Activated naive CD4-positive, alpha-beta T cell treated with anti-CD3 and anti-CD28 coated beads, Interleukin-2, amount 50 U/mL, for 24 hours (primary cell): ENCODE measurements at regions not wholly inside any gene's neighbourhood (a gene's known extent, or its start where the extent isn't known, plus 50 kb on each side); places are given as distances from the start of the nearest gene placed in this dataset.

Experiments
- H3K27ac Mint-ChIP-seq: one replicate; pipeline ENCODE4 v1.8.0; 2021; ENCODE audit warnings: mild to moderate bottlenecking, mixed read lengths
- H3K27me3 Mint-ChIP-seq: one replicate; pipeline ENCODE4 v1.8.0; 2021; ENCODE audit warnings: mixed read lengths
- H3K36me3 Mint-ChIP-seq: one replicate; pipeline ENCODE4 v1.8.0; 2021; ENCODE audit warnings: mixed read lengths
- H3K4me1 Mint-ChIP-seq: one replicate; pipeline ENCODE4 v1.8.0; 2021; ENCODE audit warnings: mixed read lengths
- H3K4me3 Mint-ChIP-seq: one replicate; pipeline ENCODE4 v1.8.0; 2021; ENCODE audit warnings: mild to moderate bottlenecking, mixed read lengths
- H3K9me3 Mint-ChIP-seq: one replicate; pipeline ENCODE4 v1.8.0; 2021; ENCODE audit warnings: mixed read lengths

DNA sequence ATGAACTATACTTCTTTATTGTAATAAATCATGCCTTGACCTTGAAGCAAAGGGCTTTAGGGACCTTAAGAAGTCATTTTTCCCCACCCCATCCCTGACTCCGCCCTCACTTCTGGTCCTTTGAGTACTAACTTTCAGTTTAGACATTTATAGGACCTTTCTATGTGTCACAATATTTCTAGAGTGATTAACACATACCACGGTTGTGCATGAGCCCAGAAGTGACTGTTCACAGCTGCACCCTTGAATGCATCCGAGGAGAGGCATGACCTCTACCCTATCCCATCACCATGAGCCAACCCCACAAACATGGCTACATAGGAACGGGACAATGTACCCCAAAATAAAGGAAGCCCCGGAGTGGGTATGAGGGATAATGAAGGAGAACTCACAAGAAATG, 160.3 kb downstream of the HSD17B3 start:
- Mint-ChIP-seq H3K4me3 (no peak overlapping the region), H3K36me3 (no peaks in the 10 kb centered on the region), H3K27me3 (peaks cover 5% of the 10 kb centered on the region), H3K27ac (no peak overlapping the region), H3K9me3 (no peaks in the 10 kb centered on the region), H3K4me1 (peaks cover 5% of the 10 kb centered on the region)

DNA sequence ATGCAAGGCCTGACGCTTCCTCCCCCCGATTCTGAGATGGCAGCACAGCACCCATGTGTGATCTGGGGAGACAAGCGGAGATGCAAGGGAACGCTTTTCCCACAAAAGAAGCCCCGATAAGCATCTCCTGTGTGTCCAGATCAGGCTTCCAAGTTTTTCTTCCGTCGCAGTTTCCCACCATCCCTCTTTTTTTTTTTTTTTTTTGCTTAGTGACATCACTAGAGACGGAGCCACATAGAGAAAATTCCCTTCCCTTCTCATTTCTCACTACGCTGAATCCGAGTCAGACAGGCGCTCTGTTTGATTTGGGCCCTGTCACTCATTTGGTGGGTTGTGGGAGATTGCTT, 160.9 kb downstream of the HSD17B3 start:
- Mint-ChIP-seq H3K27me3 (no peaks in the 10 kb centered on the region), H3K4me3 (no peak overlapping the region), H3K36me3 (no peaks in the 10 kb centered on the region), H3K4me1 (peaks cover 4% of the 10 kb centered on the region), H3K9me3 (no peaks in the 10 kb centered on the region), H3K27ac (no peak overlapping the region)

DNA sequence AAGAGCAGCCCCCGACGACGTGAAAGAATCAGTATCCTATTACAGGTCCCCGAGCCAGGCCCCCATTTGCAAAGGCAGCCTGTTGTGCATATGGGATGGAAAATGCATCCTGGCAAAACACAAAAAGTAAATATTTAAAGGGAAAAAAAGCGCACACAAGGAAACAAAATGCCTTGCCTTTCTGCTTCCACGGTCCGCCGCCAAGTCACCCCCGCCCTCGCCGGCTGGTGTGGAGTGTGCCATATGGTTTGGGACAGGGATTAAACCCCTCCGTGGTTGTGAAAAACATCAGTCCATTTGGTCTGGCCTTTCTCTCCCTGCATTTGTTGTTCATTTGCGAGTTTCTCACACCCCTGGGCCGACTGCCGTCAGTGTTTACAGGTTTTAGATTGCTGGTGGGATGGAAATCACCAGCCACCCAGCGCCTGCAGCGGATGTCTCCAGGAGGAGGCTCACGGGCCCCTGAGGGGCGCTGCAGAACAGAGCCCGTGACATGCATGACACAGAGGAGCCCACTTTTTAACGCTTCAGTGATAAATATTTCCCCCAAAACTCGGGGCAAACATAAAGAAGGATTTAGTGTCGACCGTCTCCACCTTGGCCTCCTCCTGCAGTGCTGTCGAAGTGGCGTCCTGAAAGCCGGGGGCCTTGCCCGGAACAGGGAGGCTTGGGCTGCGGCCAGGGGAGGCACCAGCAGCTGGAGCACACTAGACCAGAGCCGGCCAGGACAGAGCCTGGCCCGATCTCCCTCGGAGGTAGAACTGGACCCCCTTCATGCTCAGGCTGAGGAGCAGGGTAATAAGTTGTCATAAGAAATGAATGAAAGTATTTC, 161.5 kb downstream of the HSD17B3 start:
- Mint-ChIP-seq H3K36me3 (no peaks in the 10 kb centered on the region), H3K4me3 (no peak overlapping the region), H3K27ac (no peak overlapping the region), H3K27me3 (no peaks in the 10 kb centered on the region), H3K4me1 (peaks cover 4% of the 10 kb centered on the region), H3K9me3 (no peaks in the 10 kb centered on the region)

DNA sequence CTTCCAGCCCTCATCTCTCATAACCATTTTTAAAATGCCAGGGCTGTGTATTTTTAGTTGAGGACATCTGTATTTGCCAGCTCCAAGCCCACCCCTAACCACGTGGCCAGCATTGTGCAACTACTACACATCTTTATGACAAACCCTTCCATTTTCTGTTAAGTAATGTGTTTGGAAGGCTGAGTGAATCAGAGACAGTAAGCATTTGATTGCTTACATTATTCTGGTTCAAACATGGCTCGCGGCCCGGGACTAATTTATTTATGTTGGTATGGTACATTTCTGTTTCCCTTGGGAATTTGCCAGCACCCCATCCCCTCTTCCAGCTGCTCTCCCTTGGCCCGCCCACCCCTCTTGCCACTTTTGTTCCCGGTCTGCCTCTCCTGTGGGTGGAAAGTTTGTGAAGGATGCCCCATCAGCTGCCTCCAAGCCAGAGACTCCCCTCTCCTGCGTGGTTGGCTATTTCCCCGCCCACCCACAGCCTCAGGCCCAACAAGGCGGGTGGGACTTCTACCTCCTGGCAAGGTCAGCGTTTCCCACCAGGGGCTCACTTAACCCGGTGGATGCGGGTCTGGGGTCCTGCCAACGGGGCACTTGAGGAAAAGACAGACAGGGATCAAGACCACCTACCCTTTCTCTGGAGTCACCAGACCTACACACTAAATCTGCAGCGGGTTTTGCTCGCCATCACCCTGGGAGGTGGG, 162.2 kb downstream of the HSD17B3 start:
- peaks cover 4% of the 10 kb centered on the region for H3K4me1 Mint-ChIP-seq
- H3K27ac Mint-ChIP-seq, result no peak overlapping the region
- no peaks in the 10 kb centered on the region for H3K36me3 Mint-ChIP-seq
- no peaks in the 10 kb centered on the region for H3K27me3 Mint-ChIP-seq
- no peaks in the 10 kb centered on the region for H3K9me3 Mint-ChIP-seq
- H3K4me3 Mint-ChIP-seq, result no peak overlapping the region

DNA sequence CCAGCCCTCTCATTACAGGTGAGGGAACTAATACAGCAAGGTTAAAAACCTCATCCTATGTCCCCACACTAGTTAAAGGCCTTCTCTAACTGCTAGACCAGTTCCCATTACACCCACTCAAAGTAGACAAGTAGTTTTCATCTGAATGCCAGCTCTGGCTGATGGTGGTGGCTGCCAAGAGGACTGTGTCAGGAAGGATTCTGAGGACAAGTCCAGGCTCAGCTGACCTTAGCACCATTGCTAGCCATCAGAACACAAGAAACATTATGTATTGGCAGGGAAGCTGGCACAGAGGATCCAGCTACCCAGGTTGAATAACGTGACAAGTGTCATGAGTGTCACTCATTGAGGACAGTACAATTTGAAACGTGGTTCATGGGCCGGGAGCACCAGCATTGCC, 163.4 kb downstream of the HSD17B3 start:
- H3K9me3 Mint-ChIP-seq, result peaks cover 3% of the 10 kb centered on the region
- no peaks in the 10 kb centered on the region for H3K27me3 Mint-ChIP-seq
- no peaks in the 10 kb centered on the region for H3K36me3 Mint-ChIP-seq
- peaks cover 4% of the 10 kb centered on the region for H3K4me1 Mint-ChIP-seq
- H3K27ac Mint-ChIP-seq, result no peak overlapping the region
- no peak overlapping the region for H3K4me3 Mint-ChIP-seq

DNA sequence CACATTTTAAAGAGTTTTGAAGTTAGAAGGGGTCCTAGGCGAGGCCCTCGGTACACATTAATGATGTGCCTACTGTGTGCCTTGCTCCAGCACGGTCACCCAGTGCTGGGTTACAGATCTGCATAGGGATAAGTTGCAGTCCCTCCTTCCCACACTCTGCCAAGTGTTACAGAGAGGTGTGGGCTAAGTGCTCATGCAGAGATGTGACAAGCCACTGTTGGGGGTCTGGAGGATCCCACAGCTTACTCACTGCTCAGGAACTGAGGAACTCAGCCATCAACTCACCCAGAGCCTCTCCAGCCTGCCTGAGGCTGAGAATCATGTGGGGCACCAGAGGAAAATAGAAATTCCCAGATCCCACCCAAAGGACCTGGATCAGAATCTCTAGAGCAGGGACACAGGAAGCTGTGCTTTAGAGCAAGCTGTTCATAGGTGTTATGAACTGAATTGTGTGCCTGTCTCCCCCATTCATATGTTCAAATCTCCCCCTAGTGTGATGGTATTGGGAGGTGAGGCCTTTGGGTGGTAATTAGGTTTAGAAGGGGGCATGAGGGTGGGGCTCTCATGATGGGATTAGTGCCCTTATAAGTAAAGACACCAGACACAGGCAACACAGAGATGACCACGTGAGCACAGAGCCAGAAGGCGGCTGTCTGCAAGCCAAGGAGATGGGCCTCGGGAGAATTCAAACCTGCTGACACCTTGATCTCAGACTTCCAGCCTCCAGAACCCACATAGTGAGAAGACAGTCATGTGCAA, 164.1 kb downstream of the HSD17B3 start:
- no peak overlapping the region for H3K27ac Mint-ChIP-seq
- peaks cover under 1% of the 10 kb centered on the region for H3K36me3 Mint-ChIP-seq
- peaks cover 4% of the 10 kb centered on the region for H3K4me1 Mint-ChIP-seq
- H3K4me3 Mint-ChIP-seq, result no peak overlapping the region
- no peaks in the 10 kb centered on the region for H3K27me3 Mint-ChIP-seq
- H3K9me3 Mint-ChIP-seq, result peaks cover 4% of the 10 kb centered on the region

DNA sequence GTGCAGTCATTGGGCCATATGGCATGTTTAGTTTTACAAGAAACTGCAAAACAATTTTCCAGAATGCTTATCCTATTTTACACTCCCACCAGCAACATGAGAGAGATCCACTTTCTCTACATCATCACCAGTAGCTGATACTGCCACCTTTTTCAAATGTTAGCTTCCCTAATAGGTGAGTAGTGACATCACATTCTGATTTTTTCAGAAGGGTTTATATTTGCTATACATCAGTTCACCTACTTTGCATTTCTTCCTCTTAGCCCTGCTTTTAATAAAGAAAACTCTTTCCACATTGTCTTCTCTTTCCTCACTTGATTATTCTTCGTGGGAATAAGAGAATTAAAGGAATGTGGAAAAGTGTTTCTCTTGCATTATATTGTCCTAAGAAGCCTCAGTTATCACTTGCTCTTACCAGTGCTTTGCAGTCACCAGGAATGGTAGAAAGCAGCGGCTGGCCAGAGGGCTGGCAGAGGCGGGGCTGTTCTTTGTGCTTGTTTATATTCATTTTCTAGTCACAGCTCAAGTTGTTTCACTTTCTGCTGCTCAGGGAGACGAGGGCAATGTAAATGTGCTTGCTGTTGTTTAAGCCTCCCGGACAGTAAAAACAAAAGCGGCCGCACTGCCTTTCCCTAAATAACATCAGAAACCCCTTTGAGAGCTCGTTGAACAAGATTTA, 164.8 kb downstream of the HSD17B3 start:
- H3K27ac Mint-ChIP-seq, result no peak overlapping the region

DNA sequence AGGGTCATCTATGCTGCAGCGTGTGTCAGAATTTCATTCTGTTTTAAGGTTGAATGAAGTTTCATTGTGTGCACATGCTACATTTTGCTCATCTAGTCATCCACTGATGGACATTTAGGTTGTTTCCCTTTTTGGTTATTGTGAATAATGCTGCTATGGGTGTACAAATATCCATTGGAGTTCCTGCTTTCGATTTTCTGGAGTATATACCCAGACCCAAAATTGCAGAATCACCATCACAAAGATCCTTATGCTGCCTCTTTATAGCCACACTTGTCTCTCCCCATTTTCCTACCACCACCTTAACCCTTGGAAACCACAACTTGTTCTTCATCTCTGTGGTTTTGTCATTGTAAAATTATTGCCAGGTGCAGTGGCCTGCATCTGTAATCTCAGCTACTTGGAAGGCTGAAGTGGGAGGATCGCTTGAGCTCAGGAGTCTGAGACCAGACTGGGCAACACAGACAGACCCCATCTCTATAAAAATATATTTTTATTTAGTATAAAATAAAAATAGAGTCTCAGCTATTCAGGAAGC, 166.2 kb downstream of the HSD17B3 start:
- peaks cover 2% of the 10 kb centered on the region for H3K36me3 Mint-ChIP-seq
- H3K27ac Mint-ChIP-seq, result no peak overlapping the region
- H3K27me3 Mint-ChIP-seq, result no peaks in the 10 kb centered on the region
- peaks cover 4% of the 10 kb centered on the region for H3K4me1 Mint-ChIP-seq
- no peak overlapping the region for H3K4me3 Mint-ChIP-seq
- peaks cover 4% of the 10 kb centered on the region for H3K9me3 Mint-ChIP-seq

More for the DNA sequence above, 164.8 kb downstream of the HSD17B3 start:
- Mint-ChIP-seq H3K36me3 (peaks cover 2% of the 10 kb centered on the region), H3K9me3 (peaks cover 4% of the 10 kb centered on the region), H3K4me3 (no peak overlapping the region), H3K27me3 (no peaks in the 10 kb centered on the region), H3K4me1 (peaks cover 4% of the 10 kb centered on the region)

DNA sequence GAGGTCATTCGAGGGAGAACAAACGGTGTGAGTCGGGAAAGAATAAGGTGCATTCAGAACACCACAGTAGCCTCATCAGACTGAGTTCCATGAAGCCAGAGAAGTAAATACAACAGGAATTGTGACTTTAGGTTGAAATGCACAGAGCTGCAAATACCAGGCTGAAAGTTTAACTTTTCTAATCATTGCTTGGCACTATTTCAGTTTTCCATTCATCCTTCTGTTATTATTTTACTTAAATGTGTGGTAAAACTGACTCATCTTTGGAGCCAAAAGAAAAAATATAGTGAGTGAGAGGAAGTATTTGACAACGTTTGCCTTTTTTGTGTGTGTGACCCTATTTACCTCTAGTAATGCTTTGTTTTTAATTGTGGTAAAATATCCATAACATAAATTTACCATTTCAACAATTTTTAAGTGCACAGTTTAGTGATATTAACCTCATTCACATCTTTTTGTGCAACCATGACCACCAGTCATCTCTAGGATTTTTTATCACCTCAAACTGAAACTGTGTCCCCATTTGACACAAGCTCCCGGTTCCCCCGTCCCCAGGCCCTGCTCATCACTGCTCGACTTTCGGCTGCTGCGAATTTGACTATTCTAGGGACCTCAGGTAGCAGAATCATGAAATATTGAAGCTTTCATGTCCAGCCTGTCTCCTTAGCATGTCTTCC, 166.8 kb downstream of the HSD17B3 start:
- peaks cover 4% of the 10 kb centered on the region for H3K4me1 Mint-ChIP-seq
- H3K27ac Mint-ChIP-seq, result no peak overlapping the region
- H3K36me3 Mint-ChIP-seq, result peaks cover 2% of the 10 kb centered on the region
- H3K9me3 Mint-ChIP-seq, result peaks cover 4% of the 10 kb centered on the region
- H3K4me3 Mint-ChIP-seq, result no peak overlapping the region
- no peaks in the 10 kb centered on the region for H3K27me3 Mint-ChIP-seq

DNA sequence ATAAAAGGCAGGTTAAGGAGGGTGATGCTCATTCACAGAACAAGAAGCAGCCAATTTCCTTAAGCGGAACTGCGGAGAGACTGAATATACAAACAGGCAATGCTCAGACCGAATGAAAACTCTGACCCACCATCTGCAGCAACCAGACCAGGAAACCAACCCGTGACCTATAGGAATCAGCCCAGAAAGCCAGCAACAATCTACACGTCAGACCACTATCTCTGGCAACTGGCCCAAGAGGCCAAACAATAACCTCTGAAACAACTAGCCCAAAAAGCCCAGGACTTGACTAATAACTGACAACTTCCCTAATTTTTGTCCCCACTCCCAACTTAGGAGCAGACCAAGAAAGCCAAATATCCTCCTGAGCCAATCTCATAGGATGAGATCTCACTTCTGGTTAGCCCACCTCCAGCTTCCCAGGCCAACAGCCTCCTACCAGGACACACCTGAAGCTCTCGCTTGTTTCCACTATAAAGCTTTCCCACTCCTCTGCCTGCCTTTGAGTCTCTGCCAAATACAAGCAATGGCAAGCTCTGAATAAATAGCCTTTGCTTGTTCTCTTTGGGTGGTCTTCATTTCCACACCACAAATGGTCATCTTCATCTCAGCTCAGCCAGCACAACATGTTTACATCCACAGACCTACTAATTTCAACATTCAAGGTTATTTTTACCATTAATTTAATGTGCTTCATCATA, 168.5 kb downstream of the HSD17B3 start:
- Mint-ChIP-seq H3K9me3 (peaks cover 4% of the 10 kb centered on the region), H3K36me3 (peaks cover 2% of the 10 kb centered on the region), H3K4me1 (peaks cover 4% of the 10 kb centered on the region), H3K4me3 (no peak overlapping the region), H3K27ac (no peak overlapping the region), H3K27me3 (no peaks in the 10 kb centered on the region)

DNA sequence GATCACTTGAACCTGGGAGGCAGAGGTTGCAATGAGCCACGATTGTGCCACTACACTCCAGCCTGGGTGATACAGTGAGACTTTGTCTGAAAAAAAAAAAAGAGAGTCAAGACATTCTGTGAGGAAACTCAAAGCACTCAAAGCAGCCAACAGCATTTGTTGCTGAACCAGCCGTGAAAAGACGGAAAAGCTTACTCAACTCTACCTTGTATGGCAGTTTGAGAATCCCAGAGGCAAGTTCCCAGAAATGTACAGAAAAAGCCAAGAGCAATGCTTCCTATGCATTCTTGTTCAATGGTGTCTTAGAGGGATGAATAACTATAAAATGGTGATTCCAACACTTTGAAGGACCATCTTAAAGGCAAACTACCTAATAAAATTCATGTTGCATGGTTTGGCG, 170.2 kb downstream of the HSD17B3 start:
- Mint-ChIP-seq H3K27me3 (no peaks in the 10 kb centered on the region), H3K4me1 (no peaks in the 10 kb centered on the region), H3K27ac (no peak overlapping the region), H3K36me3 (peaks cover 2% of the 10 kb centered on the region), H3K4me3 (no peak overlapping the region), H3K9me3 (peaks cover 4% of the 10 kb centered on the region)

DNA sequence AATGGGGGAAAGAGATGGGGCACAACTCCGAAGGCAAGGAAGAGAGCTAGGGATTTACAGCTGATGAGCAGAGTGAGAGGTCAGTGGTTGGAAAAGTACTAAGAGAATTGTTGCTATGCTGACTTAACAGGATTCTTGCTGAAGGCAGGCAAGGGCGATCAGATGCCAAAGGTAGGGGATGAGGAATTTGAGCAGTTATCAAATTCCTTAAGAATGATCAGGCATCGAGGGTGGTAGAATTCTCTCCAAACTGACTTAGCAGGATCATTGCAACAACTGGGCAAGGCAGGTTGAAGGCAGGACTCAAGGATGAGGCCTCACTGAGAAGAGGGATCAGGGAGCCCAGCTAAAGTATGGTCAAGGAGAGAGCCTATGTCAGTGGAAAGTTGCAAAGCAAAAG, 171.0 kb downstream of the HSD17B3 start:
- Mint-ChIP-seq H3K9me3 (peaks cover 4% of the 10 kb centered on the region), H3K27ac (no peak overlapping the region), H3K4me1 (no peaks in the 10 kb centered on the region), H3K36me3 (peaks cover 2% of the 10 kb centered on the region), H3K4me3 (no peak overlapping the region), H3K27me3 (no peaks in the 10 kb centered on the region)

DNA sequence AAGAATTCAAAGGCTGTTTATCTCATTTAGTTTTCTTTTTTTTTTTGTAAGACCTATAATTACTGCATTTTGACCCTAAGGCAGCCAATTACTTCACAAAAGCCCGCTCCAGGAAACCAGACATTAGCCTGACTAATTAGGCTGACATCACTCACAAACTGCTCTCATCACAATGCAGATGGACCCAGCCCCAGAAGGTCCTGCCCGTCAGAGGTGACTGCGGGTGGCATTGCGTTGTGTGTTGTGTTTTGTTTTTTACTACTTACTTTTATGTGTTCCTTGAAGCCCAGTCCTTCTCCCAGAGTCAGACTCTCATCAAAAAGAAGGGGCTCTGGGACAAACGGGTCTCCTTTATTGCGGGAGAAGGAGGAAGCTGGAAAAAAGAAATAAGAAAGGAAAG, 172.2 kb downstream of the HSD17B3 start:
- H3K27ac Mint-ChIP-seq, result no peak overlapping the region
- H3K9me3 Mint-ChIP-seq, result peaks cover 4% of the 10 kb centered on the region
- H3K4me1 Mint-ChIP-seq, result no peaks in the 10 kb centered on the region
- H3K4me3 Mint-ChIP-seq, result no peak overlapping the region
- peaks cover 2% of the 10 kb centered on the region for H3K36me3 Mint-ChIP-seq
- no peaks in the 10 kb centered on the region for H3K27me3 Mint-ChIP-seq

DNA sequence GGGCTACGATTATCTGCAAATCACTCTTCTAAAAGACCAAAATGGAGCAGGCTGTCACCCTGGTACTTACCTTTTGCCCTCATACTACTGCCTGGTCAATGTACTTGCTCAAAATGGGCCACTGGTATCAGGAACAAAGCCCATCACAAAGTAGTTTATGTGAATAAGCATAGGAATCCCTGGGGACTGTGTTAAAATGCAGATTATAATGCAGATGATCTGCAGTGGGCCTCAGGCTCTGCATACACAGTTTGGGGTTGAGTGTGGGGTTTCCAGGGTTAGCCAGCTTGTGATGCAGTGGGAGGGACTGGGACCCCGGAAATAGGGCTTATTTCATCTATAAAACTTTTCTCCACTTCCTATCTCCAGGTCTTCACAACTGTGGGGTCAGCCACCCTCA, 173.1 kb downstream of the HSD17B3 start:
- H3K4me3 Mint-ChIP-seq, result no peak overlapping the region
- no peaks in the 10 kb centered on the region for H3K4me1 Mint-ChIP-seq
- peaks cover 4% of the 10 kb centered on the region for H3K9me3 Mint-ChIP-seq
- H3K36me3 Mint-ChIP-seq, result peaks cover 2% of the 10 kb centered on the region
- no peaks in the 10 kb centered on the region for H3K27me3 Mint-ChIP-seq
- peak overlapping the region; percentile 0 for H3K27ac Mint-ChIP-seq
